Caco-2 (cell line): ENCODE measurements at regions not wholly inside any gene's neighbourhood (a gene's known extent, or its start where the extent isn't known, plus 50 kb on each side); places are given as distances from the start of the nearest gene placed in this dataset.

Experiments
- BruUV-seq: library from RNA; stranded (reverse); fragments of 400-500 nt; replicated peaks from 2 replicates; lab custom pipeline; 2021; lab: Mats Ljungman, UMichigan
- CTCF ChIA-PET: fragments of 300-600 bp; sonication (Branson Sonifier 250); formaldehyde crosslinking; loops from one replicate; lab custom pipeline; 2022; ENCODE audit warnings: antibody characterized with exemption; lab: Charles Lee
- POLR2A ChIA-PET: fragments of 300-600 bp; sonication (Branson Sonifier 250); formaldehyde crosslinking; loops from one replicate; lab custom pipeline; 2022; ENCODE audit warnings: antibody characterized with exemption; lab: Charles Lee
- DNase-seq, 2 experiments: peaks; one replicate each; pipeline versions ENCODE4 v3.0.0 to v3.0.0-alpha.2; 2020 to 2022
- H3K27me3 ChIP-seq: replicated peaks from 2 replicates; pipeline ENCODE4 v1.6.0; 2011; ENCODE audit warnings: low read length; ENCODE audit not compliant: control insufficient read depth, insufficient read depth
- H3K36me3 ChIP-seq: 2 replicates; pipeline ENCODE4 v1.5.1; 2011; ENCODE audit warnings: low read length; ENCODE audit not compliant: control insufficient read depth, insufficient read depth
- H3K4me1 ChIP-seq: fragments of 250-450 bp; sonication (Bioruptor Pico); 2 replicates; pipeline ENCODE4 v1.5.1; 2020; ENCODE audit warnings: mild to moderate bottlenecking
- H3K4me3 ChIP-seq: 2 replicates; pipeline ENCODE4 v1.5.1; 2011; ENCODE audit warnings: low read depth, mild to moderate bottlenecking, control low read depth, low read length
- H3K9me3 ChIP-seq: fragments of 250-450 bp; sonication (Bioruptor Pico); 2 replicates; pipeline ENCODE4 v1.5.1; 2020; ENCODE audit warnings: mild to moderate bottlenecking, moderate library complexity
- H3K27ac Mint-ChIP-seq: one replicate; pipeline ENCODE4 v1.8.0; 2022; ENCODE audit warnings: mixed read lengths; ENCODE audit not compliant: unreplicated experiment
- H3K27me3 Mint-ChIP-seq: one replicate; pipeline ENCODE4 v1.8.0; 2022; ENCODE audit warnings: mixed read lengths; ENCODE audit not compliant: insufficient read depth, unreplicated experiment
- H3K36me3 Mint-ChIP-seq: one replicate; pipeline ENCODE4 v1.8.0; 2022; ENCODE audit warnings: mild to moderate bottlenecking, mixed read lengths; ENCODE audit not compliant: insufficient read depth, unreplicated experiment
- H3K4me1 Mint-ChIP-seq: one replicate; pipeline ENCODE4 v1.8.0; 2022; ENCODE audit warnings: low read depth, mixed read lengths; ENCODE audit not compliant: unreplicated experiment
- H3K4me3 Mint-ChIP-seq: one replicate; pipeline ENCODE4 v1.8.0; 2022; ENCODE audit warnings: mild to moderate bottlenecking, moderate library complexity, mixed read lengths; ENCODE audit not compliant: unreplicated experiment
- H3K9me3 Mint-ChIP-seq: one replicate; pipeline ENCODE4 v1.8.0; 2022; ENCODE audit warnings: mixed read lengths; ENCODE audit not compliant: unreplicated experiment
- CTCF ChIP-seq, 2 experiments: fragments of 200-600 bp in 1 of 2; IDR thresholded peaks; 1 replicate in 1 of 2; 2 replicates in 1 of 2; pipeline versions ENCODE4 v1.5.1 to v1.8.0; 2011 to 2022; ENCODE audit warnings: antibody characterized with exemption in 1 of 2, control low read depth in 1 of 2, inconsistent platforms in 1 of 2, low read depth in 1 of 2, low read length in 1 of 2, mild to moderate bottlenecking in 1 of 2, moderate library complexity in 1 of 2; ENCODE audit not compliant: insufficient read depth in 1 of 2, severe bottlenecking in 1 of 2, unreplicated experiment in 1 of 2
- intact Hi-C: fragments of 100-400 bp; cut with micrococcal nuclease; formaldehyde crosslinking; loops from one replicate; pipeline ENCODE4 v1.10.0; 2022; ENCODE audit not compliant: unreplicated experiment

GRCh38 chr12:46084666-46085631 lies 94.6 kb upstream of the SCAF11 start:
- H3K4me3 ChIP-seq, result no peak overlapping the region
- intact Hi-C loops, result no loop called here
- BruUV-seq, result no TSS peak
- no peak for DNase-seq
- Mint-ChIP-seq H3K4me1 (peaks cover 8% of the 10 kb centered on the region), H3K36me3 (no peaks in the 10 kb centered on the region), H3K27me3 (no peaks in the 10 kb centered on the region), H3K9me3 (peaks cover 67% of the 10 kb centered on the region), H3K4me3 (no peak overlapping the region), H3K27ac (no peak overlapping the region)
- ChIA-PET POLR2A (no interaction called here), CTCF (no interaction called here)
- peaks cover 23% of the 10 kb centered on the region for H3K9me3 ChIP-seq
- H3K4me1 ChIP-seq, result no peaks in the 10 kb centered on the region
- TF ChIP-seq CTCF (IDR thresholded peaks at IDR 0.05; ENCODE audit: insufficient read depth in 1 of 2, low read depth in 1 of 2, low read length in 1 of 2, severe bottlenecking in 1 of 2, unreplicated experiment in 1 of 2), result no peak
- H3K27me3 ChIP-seq, result no peaks in the 10 kb centered on the region
- no peaks in the 10 kb centered on the region for H3K36me3 ChIP-seq

DNA sequence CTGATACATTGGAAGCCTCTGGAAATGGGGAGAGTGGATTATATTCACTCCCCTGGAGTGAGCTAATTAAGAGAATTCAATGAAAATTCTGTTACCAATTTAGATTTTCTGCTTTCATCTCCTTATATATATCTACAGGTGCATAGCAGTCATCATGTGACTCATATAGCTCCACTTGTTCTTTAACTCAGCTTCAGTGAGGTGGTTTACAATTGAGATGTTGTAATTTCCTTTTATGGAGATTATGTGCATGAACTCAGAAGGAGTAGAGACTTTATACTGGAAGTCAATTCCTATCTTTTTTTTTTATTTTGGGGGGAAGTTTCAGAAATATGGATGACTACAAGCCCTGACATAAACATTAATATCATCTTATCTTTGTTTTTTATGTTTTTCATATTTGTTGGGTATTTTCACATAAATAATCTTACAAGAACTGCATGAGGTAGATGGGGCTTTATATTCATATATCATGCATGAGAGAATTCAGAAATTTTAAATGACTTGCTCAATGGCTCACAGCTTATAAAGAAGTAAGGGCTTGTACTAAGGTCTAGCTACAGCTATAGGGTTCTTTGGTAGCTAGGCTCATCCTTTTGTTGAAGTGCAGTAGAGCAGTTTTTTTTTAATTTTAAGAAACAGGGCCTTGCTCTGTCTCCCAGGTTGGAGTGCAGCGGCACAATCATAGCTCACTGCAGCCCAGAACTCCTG lies 92.3 kb upstream of the SCAF11 start:
- H3K4me1 Mint-ChIP-seq, result no peaks in the 10 kb centered on the region
- no peaks in the 10 kb centered on the region for H3K36me3 Mint-ChIP-seq
- no peak overlapping the region for H3K4me3 ChIP-seq
- H3K27me3 Mint-ChIP-seq, result no peaks in the 10 kb centered on the region
- intact Hi-C loops, result no loop called here
- ChIA-PET POLR2A (no interaction called here), CTCF (no interaction called here)
- H3K36me3 ChIP-seq, result no peaks in the 10 kb centered on the region
- H3K9me3 Mint-ChIP-seq, result peaks cover 70% of the 10 kb centered on the region
- peaks cover 30% of the 10 kb centered on the region for H3K9me3 ChIP-seq
- no peaks in the 10 kb centered on the region for H3K27me3 ChIP-seq
- BruUV-seq, result no TSS peak
- no peaks in the 10 kb centered on the region for H3K4me1 ChIP-seq
- TF ChIP-seq CTCF (IDR thresholded peaks at IDR 0.05; ENCODE audit: insufficient read depth in 1 of 2, low read depth in 1 of 2, low read length in 1 of 2, severe bottlenecking in 1 of 2, unreplicated experiment in 1 of 2), result no peak
- no peak overlapping the region for H3K27ac Mint-ChIP-seq
- H3K4me3 Mint-ChIP-seq, result no peak overlapping the region
- DNase-seq, result no peak

DNA sequence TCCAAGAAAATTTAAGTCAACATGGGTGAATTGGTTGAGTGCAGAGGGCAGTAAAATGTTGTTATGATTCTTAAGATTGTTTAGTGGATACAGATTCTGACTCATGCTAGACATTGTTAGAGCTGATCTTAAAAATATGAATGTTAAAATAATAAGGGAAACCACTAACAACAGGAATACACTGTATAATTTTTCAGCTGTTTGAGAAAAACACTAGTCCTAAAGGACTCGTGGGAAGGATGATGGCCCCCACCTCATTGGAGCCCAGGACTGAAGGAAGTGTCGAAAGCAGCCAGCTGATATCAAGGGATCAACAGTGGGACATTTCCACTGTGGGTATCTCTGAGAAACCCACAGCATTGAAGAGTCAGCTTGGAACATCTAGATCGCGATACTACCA lies 82.9 kb upstream of the SCAF11 start:
- peaks cover 15% of the 10 kb centered on the region; the same call in 1 of the 2 replicates for H3K9me3 ChIP-seq
- H3K4me3 Mint-ChIP-seq, result no peak overlapping the region
- peaks cover 6% of the 10 kb centered on the region for H3K4me1 Mint-ChIP-seq
- no peak for TF ChIP-seq CTCF (IDR thresholded peaks at IDR 0.05; ENCODE audit: insufficient read depth in 1 of 2, low read depth in 1 of 2, low read length in 1 of 2, severe bottlenecking in 1 of 2, unreplicated experiment in 1 of 2)
- H3K4me3 ChIP-seq, result no peak overlapping the region
- peaks cover 2% of the 10 kb centered on the region for H3K27me3 Mint-ChIP-seq
- DNase-seq, result no peak
- H3K27me3 ChIP-seq, result no peaks in the 10 kb centered on the region; the same call in 1 of the 2 replicates
- intact Hi-C loops, result loop anchor here (10.0 kb wide), 1 partner anchor 111 kb away; no protein-coding TSS in a partner anchor
- no peaks in the 10 kb centered on the region for H3K4me1 ChIP-seq
- H3K36me3 Mint-ChIP-seq, result no peaks in the 10 kb centered on the region
- H3K27ac Mint-ChIP-seq, result no peak overlapping the region
- POLR2A ChIA-PET, result no interaction called here
- BruUV-seq, result no TSS peak
- CTCF ChIA-PET, result no interaction called here
- H3K36me3 ChIP-seq, result no peaks in the 10 kb centered on the region
- H3K9me3 Mint-ChIP-seq, result peaks cover 9% of the 10 kb centered on the region
